B cell (primary cell): ENCODE measurements at regions not wholly inside any gene's neighbourhood (a gene's known extent, or its start where the extent isn't known, plus 50 kb on each side); places are given as distances from the start of the nearest gene placed in this dataset.

Source experiments
- EZH2 ChIP-seq: IDR thresholded peaks from 2 replicates; pipeline ENCODE4 v1.6.1; 2012; ENCODE audit warnings: borderline replicate concordance, low read depth, mild to moderate bottlenecking, moderate library complexity, low read length; ENCODE audit not compliant: insufficient read depth, poor library complexity, severe bottlenecking
- TF ChIP-seq, protein P1 (sequence below): fragments of 200-600 bp; IDR thresholded peaks from one replicate; pipeline ENCODE4 v1.8.0; 2022; ENCODE audit warnings: antibody characterized with exemption, mild to moderate bottlenecking

DNA sequence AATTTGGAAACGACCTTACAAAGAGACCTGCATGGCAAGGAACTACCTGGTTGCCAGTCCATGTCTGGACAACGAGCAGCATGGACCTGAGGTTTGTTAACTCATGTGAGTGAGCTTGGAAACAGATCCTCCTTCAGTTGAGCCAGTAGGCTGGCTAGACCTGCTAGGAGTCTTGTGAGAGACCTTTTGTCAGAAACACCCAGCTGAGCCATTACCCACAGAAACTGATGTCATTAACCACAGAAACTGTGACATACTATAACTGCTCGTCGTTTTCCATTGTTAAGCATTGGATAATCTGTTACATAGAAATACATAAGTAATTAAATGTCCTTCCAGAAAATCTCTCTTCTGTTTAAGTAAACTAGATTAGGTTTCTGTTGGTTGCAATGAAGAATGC is 211.1 kb upstream of the C21orf91 start:
- TF ChIP-seq, protein P1, sequence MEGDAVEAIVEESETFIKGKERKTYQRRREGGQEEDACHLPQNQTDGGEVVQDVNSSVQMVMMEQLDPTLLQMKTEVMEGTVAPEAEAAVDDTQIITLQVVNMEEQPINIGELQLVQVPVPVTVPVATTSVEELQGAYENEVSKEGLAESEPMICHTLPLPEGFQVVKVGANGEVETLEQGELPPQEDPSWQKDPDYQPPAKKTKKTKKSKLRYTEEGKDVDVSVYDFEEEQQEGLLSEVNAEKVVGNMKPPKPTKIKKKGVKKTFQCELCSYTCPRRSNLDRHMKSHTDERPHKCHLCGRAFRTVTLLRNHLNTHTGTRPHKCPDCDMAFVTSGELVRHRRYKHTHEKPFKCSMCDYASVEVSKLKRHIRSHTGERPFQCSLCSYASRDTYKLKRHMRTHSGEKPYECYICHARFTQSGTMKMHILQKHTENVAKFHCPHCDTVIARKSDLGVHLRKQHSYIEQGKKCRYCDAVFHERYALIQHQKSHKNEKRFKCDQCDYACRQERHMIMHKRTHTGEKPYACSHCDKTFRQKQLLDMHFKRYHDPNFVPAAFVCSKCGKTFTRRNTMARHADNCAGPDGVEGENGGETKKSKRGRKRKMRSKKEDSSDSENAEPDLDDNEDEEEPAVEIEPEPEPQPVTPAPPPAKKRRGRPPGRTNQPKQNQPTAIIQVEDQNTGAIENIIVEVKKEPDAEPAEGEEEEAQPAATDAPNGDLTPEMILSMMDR, result no peak
- no peak for TF ChIP-seq EZH2
